ENCODE measurements at regions not wholly inside any gene's neighbourhood (a gene's known extent, or its start where the extent isn't known, plus 50 kb on each side); places are given as distances from the start of the nearest gene placed in this dataset.

- Mint-ChIP-seq H3K9me3 (ENCODE audit: low read depth) (peaks cover 7% of the 10 kb centered on the region), H3K27ac (no peak overlapping the region), H3K4me1 (no peaks in the 10 kb centered on the region), H3K36me3 (no peaks in the 10 kb centered on the region), H3K27me3 (no peaks in the 10 kb centered on the region), H3K4me3 (no peak overlapping the region)
- DNase-seq (no peak), ATAC-seq (no peak)
- CTCF ChIA-PET, result no interaction called here
These were observed 247.9 kb downstream of the ADAM29 start for GRCh38 chr4:175166020-175166419.

DNA sequence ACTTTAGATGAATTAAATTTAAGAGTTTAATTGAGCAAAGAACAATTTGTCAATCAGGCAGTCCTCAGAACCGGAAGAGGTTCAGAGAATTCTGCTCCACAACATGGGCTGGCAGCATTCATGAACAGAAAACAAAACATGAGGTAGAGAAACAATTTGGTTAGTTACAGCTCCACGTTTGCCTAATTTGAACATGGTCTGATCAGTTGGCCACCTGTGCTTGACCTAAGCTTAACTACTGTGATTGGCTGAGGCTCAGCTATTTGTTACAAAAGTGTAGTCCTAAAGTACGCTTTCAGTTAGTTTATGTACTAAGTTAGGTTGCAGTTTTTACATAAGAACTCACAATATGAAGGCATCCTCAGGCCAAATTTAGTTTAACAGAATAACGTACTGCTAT is 258.6 kb downstream of the ADAM29 start:
- Mint-ChIP-seq H3K27ac (no peak overlapping the region), H3K27me3 (no peaks in the 10 kb centered on the region), H3K4me3 (no peak overlapping the region), H3K9me3 (ENCODE audit: low read depth) (peaks cover 10% of the 10 kb centered on the region), H3K36me3 (no peaks in the 10 kb centered on the region), H3K4me1 (no peaks in the 10 kb centered on the region)
- ATAC-seq, result no peak
- CTCF ChIA-PET, result no interaction called here
- no peak for DNase-seq

DNA sequence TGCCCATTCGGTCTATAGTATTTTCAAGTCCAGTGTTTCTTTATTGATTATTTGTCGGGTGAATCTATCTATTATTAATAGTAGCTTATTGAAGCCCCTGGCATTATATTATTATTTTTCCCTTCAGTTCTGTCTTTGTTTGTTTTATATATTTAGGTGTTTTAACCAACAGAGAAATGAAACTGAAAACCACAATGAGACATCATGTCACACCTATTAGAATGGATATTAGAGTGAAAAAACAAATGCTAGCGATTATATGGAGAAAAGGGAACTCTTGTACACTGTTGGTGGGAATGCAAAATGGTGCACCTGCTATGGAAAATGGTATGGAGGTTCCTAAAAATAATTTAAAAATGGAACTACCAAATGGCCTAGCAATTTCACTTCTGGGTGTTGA is 272.5 kb downstream of the ADAM29 start:
- Mint-ChIP-seq H3K4me3 (no peak overlapping the region), H3K27me3 (no peaks in the 10 kb centered on the region), H3K27ac (no peak overlapping the region), H3K9me3 (ENCODE audit: low read depth) (peaks cover 10% of the 10 kb centered on the region), H3K4me1 (no peaks in the 10 kb centered on the region), H3K36me3 (no peaks in the 10 kb centered on the region)
- CTCF ChIA-PET, result no interaction called here
- ATAC-seq (no peak), DNase-seq (no peak)

GRCh38 chr4:175198056-175198455 is 279.9 kb downstream of the ADAM29 start:
- H3K36me3 Mint-ChIP-seq, result no peaks in the 10 kb centered on the region
- CTCF ChIA-PET, result no interaction called here
- no peak for DNase-seq
- peaks cover 3% of the 10 kb centered on the region for H3K9me3 Mint-ChIP-seq (ENCODE audit: low read depth)
- H3K4me1 Mint-ChIP-seq, result no peaks in the 10 kb centered on the region
- no peaks in the 10 kb centered on the region for H3K27me3 Mint-ChIP-seq
- H3K27ac Mint-ChIP-seq, result no peak overlapping the region
- no peak overlapping the region for H3K4me3 Mint-ChIP-seq
- ATAC-seq, result no peak

DNA sequence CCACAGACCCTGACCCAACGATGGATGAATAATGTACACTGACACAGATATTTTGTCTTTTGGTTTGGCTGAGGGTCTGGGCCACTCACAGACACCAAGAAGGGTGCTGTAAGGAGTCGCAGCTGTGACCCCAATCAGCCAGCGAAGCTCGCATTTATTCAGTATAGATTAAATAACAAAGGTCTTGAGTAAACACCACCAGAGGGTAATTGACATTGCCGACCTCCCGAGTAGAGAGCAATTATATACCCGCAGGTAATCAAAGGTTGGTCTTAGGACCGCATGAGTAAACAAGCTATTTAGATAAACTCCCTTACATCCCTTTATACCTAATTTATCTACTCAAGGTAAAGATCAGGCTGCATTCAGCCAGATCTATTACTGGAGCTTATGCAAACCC is 297.1 kb downstream of the ADAM29 start:
- no peak overlapping the region for H3K4me3 Mint-ChIP-seq
- peaks cover 7% of the 10 kb centered on the region for H3K9me3 Mint-ChIP-seq (ENCODE audit: low read depth)
- DNase-seq (no peak), ATAC-seq (no peak)
- H3K4me1 Mint-ChIP-seq, result no peaks in the 10 kb centered on the region
- H3K27me3 Mint-ChIP-seq, result no peaks in the 10 kb centered on the region
- no peak overlapping the region for H3K27ac Mint-ChIP-seq
- CTCF ChIA-PET, result no interaction called here
- H3K36me3 Mint-ChIP-seq, result no peaks in the 10 kb centered on the region

GRCh38 chr4:175215657-175216056 is 297.5 kb downstream of the ADAM29 start:
- H3K27me3 Mint-ChIP-seq, result no peaks in the 10 kb centered on the region
- no peak overlapping the region for H3K4me3 Mint-ChIP-seq
- ATAC-seq, result no peak
- no peaks in the 10 kb centered on the region for H3K4me1 Mint-ChIP-seq
- H3K9me3 Mint-ChIP-seq (ENCODE audit: low read depth), result peaks cover 7% of the 10 kb centered on the region
- DNase-seq, result no peak
- H3K27ac Mint-ChIP-seq, result no peak overlapping the region
- CTCF ChIA-PET, result no interaction called here
- H3K36me3 Mint-ChIP-seq, result no peaks in the 10 kb centered on the region

DNA sequence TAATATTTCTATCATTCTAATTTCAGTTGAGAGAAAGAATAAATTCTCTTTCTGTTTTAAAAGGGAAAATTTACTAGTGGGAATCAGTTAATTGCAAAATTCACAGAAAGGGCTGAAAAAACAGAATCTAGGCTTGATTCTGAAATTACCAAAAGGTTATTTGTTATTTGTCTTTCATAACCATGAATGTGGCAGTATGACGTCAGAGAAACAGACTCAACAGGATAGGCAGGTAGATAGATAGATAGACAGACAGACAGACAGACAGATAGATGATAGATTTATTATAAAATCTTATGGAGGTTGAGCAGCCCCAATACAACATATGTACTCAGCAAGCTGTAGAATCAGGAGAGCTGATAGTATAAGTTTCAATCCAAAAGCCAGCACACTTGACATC is 311.0 kb downstream of the ADAM29 start:
- DNase-seq (no peak), ATAC-seq (no peak)
- H3K4me1 Mint-ChIP-seq, result no peaks in the 10 kb centered on the region
- H3K9me3 Mint-ChIP-seq (ENCODE audit: low read depth), result peaks cover 5% of the 10 kb centered on the region
- CTCF ChIA-PET, result no interaction called here
- H3K4me3 Mint-ChIP-seq, result no peak overlapping the region
- no peaks in the 10 kb centered on the region for H3K27me3 Mint-ChIP-seq
- no peak overlapping the region for H3K27ac Mint-ChIP-seq
- H3K36me3 Mint-ChIP-seq, result no peaks in the 10 kb centered on the region

GRCh38 chr4:175234162-175234561 is 316.0 kb downstream of the ADAM29 start:
- H3K27ac Mint-ChIP-seq, result no peak overlapping the region
- ATAC-seq, result no peak
- no peaks in the 10 kb centered on the region for H3K36me3 Mint-ChIP-seq
- no peaks in the 10 kb centered on the region for H3K27me3 Mint-ChIP-seq
- CTCF ChIA-PET, result no interaction called here
- no peak overlapping the region for H3K4me3 Mint-ChIP-seq
- peaks cover 2% of the 10 kb centered on the region for H3K9me3 Mint-ChIP-seq (ENCODE audit: low read depth)
- DNase-seq, result no peak
- H3K4me1 Mint-ChIP-seq, result no peaks in the 10 kb centered on the region

- Mint-ChIP-seq H3K9me3 (ENCODE audit: low read depth) (no peaks in the 10 kb centered on the region), H3K27me3 (no peaks in the 10 kb centered on the region)
These were observed 320.8 kb downstream of the ADAM29 start for GRCh38 chr4:175238827-175239517.

GRCh38 chr4:175246941-175247340 is 328.8 kb downstream of the ADAM29 start:
- H3K27ac Mint-ChIP-seq, result no peak overlapping the region
- H3K27me3 Mint-ChIP-seq, result no peaks in the 10 kb centered on the region
- H3K4me1 Mint-ChIP-seq, result no peaks in the 10 kb centered on the region
- ATAC-seq (no peak), DNase-seq (no peak)
- no peak overlapping the region for H3K4me3 Mint-ChIP-seq
- CTCF ChIA-PET, result no interaction called here
- H3K9me3 Mint-ChIP-seq (ENCODE audit: low read depth), result peaks cover 6% of the 10 kb centered on the region
- no peaks in the 10 kb centered on the region for H3K36me3 Mint-ChIP-seq

More at GRCh38 chr4:175238827-175239517, 320.8 kb downstream of the ADAM29 start:
- DNase-seq, result no peak
- CTCF ChIA-PET, result no interaction called here
- Mint-ChIP-seq H3K4me1 (no peaks in the 10 kb centered on the region), H3K4me3 (no peak overlapping the region), H3K27ac (no peak overlapping the region), H3K36me3 (no peaks in the 10 kb centered on the region)
- ATAC-seq, result no peak

GRCh38 chr4:175252642-175253041 is 334.5 kb downstream of the ADAM29 start:
- Mint-ChIP-seq H3K4me1 (no peaks in the 10 kb centered on the region), H3K27me3 (no peaks in the 10 kb centered on the region), H3K9me3 (ENCODE audit: low read depth) (peaks cover 5% of the 10 kb centered on the region), H3K36me3 (no peaks in the 10 kb centered on the region), H3K27ac (no peak overlapping the region), H3K4me3 (no peak overlapping the region)
- ATAC-seq (no peak), DNase-seq (no peak)
- CTCF ChIA-PET, result no interaction called here

DNA sequence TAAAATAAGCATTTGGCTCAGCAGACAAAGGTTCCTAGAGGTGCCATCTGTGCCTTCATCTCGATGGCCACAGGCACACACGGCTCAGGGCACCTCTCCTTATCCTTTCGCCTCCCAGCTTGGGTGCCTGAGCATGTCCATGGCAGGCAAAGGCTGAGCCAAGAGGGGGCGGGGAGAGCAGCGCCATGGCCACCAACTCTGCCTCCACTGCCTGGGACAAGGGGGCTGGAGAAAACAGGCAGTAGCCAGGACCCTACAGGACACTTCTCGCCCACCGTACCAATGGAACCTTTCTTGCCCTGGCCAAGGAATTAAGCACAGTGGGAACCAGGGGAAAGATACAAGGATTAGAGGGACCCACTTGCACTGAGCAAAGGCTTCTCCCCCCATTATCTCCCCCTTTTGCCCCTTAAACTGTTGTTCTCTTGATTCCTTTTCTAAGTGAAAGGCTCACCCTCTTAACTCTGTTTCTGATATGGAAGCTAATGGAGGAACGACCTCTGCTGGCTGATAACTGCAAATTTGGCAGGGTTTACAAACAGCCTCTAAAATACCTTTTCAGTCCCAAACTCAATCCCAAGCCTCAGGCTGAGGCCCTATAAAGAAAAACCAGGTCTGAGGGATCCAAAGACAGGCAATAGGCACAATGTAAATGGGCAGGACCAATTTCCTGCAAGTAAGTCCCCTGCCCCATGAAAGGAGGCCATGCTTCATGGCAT is 335.2 kb downstream of the ADAM29 start:
- Mint-ChIP-seq H3K36me3 (no peaks in the 10 kb centered on the region), H3K27me3 (no peaks in the 10 kb centered on the region), H3K4me1 (no peaks in the 10 kb centered on the region), H3K9me3 (ENCODE audit: low read depth) (peaks cover 5% of the 10 kb centered on the region), H3K27ac (no peak overlapping the region), H3K4me3 (no peak overlapping the region)
- no peak for DNase-seq
- no peak for ATAC-seq
- CTCF ChIA-PET, result no interaction called here

GRCh38 chr4:175263537-175263936 is 345.4 kb downstream of the ADAM29 start:
- CTCF ChIA-PET, result no interaction called here
- no peaks in the 10 kb centered on the region for H3K27me3 Mint-ChIP-seq

DNA sequence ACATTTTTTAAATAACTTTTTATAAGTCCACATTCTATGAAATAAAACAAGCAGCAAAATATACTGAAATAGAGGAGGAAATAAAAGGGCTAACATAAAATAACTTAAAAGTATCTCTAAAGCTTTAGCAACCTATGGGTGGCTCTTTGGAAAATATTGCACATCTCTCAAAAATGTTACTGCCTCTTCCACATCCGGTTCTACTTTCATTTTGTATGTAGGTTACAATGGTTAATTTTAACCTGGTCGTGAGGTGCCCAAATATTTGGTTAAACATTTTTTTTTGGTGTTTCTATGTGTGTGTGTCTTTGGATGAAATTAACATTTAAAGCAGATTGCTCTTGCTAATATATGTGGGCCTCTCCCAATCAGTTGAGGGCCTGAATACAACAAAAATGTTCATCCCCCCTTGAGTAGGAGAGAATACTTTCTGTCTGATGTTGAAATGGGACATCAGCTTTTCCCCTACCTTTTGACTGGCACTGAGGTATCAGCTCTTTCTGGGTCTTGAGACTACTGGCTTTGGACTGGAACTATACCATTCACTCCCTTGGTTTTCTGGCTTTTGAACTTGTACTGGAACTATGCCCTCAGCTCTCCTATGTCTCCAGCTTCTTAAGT is 353.0 kb downstream of the ADAM29 start:
- no peak overlapping the region for H3K27ac Mint-ChIP-seq
- no peaks in the 10 kb centered on the region for H3K9me3 Mint-ChIP-seq (ENCODE audit: low read depth)
- CTCF ChIA-PET, result no interaction called here
- no peak overlapping the region for H3K4me3 Mint-ChIP-seq
- no peak for DNase-seq
- H3K36me3 Mint-ChIP-seq, result no peaks in the 10 kb centered on the region
- H3K4me1 Mint-ChIP-seq, result no peaks in the 10 kb centered on the region
- no peaks in the 10 kb centered on the region for H3K27me3 Mint-ChIP-seq
- ATAC-seq, result no peak

More at GRCh38 chr4:175263537-175263936, 345.4 kb downstream of the ADAM29 start:
- ATAC-seq (no peak), DNase-seq (no peak)
- Mint-ChIP-seq H3K4me3 (no peak overlapping the region), H3K9me3 (ENCODE audit: low read depth) (peaks cover 2% of the 10 kb centered on the region), H3K4me1 (no peaks in the 10 kb centered on the region), H3K27ac (no peak overlapping the region), H3K36me3 (no peaks in the 10 kb centered on the region)

All from activated CD8-positive, alpha-beta memory T cell treated with anti-CD3 and anti-CD28 coated beads, Interleukin-2, amount 10 ng/mL, durations not matched to agents 7 days and 5 days (primary cell).